Esophagus squamous epithelium (tissue), 4 donors: ENCODE measurements at regions not wholly inside any gene's neighbourhood (a gene's known extent, or its start where the extent isn't known, plus 50 kb on each side); places are given as distances from the start of the nearest gene placed in this dataset.

Experiments used
- CTCF ChIP-seq, 6 experiments: fragments of 450-650 bp in 4 of 6; fragments of 200-600 bp in 2 of 6; sonication (generic) in 2 of 6; IDR thresholded peaks; one replicate each; pipeline ENCODE4 v1.5.1; 2016 to 2019; ENCODE audit warnings: antibody characterized with exemption in 6 of 6, mild to moderate bottlenecking in 4 of 6, moderate library complexity in 4 of 6
- POLR2A ChIP-seq, 4 donors: fragments of 450-650 bp; IDR thresholded peaks; one replicate each; pipeline ENCODE4 v1.6.1; 2017; ENCODE audit warnings: antibody characterized with exemption in 4 of 4, mild to moderate bottlenecking in 4 of 4, moderate library complexity in 3 of 4

GRCh38 chr21:35162831-35163230 is 113.7 kb upstream of the RUNX1 start:
- TF ChIP-seq POLR2A (IDR thresholded peaks at IDR 0.05) (no peak), CTCF (IDR thresholded peaks at IDR 0.05) (no peak)
